PC-9 (cell line): ENCODE measurements at regions not wholly inside any gene's neighbourhood (a gene's known extent, or its start where the extent isn't known, plus 50 kb on each side); places are given as distances from the start of the nearest gene placed in this dataset.

ENCODE experiments used
- BruUV-seq: library from RNA; stranded (reverse); fragments of 400-500 nt; replicated peaks from 2 replicates; lab custom pipeline; 2021; lab: Mats Ljungman, UMichigan
- CTCF ChIA-PET: fragments of 300-600 bp; sonication (Branson Sonifier 250); formaldehyde crosslinking; loops from one replicate; lab custom pipeline; 2022; ENCODE audit warnings: antibody characterized with exemption; lab: Charles Lee
- POLR2A ChIA-PET: fragments of 300-600 bp; sonication (Branson Sonifier 250); formaldehyde crosslinking; loops from one replicate; lab custom pipeline; 2022; ENCODE audit warnings: antibody characterized with exemption; ENCODE audit not compliant: unreplicated experiment; lab: Charles Lee
- DNase-seq, 2 experiments: peaks; one replicate each; pipeline versions ENCODE4 v3.0.0 to v3.0.0-alpha.2; 2015 to 2022; ENCODE audit warnings: mixed read lengths in 1 of 2
- H2AFZ ChIP-seq: fragments of 200-600 bp; sonication (generic); 2 replicates; pipeline ENCODE4 v1.8.1; 2017; ENCODE audit warnings: antibody characterized with exemption
- H3F3A ChIP-seq: fragments of 200-600 bp; sonication (generic); 2 replicates; pipeline ENCODE4 v1.8.1; 2017; ENCODE audit warnings: antibody characterized with exemption, mild to moderate bottlenecking, low read depth; ENCODE audit not compliant: insufficient read depth
- H3K27ac ChIP-seq: fragments of 200-600 bp; sonication (generic); 2 replicates; pipeline ENCODE4 v1.6.1; 2016; ENCODE audit warnings: mixed run types
- H3K27me3 ChIP-seq: fragments of 200-600 bp; sonication (generic); 2 replicates; pipeline ENCODE4 v1.6.1; 2016; ENCODE audit warnings: low read depth, mixed run types; ENCODE audit not compliant: insufficient read depth
- H3K36me3 ChIP-seq: fragments of 200-600 bp; sonication (generic); 2 replicates; pipeline ENCODE4 v1.6.1; 2016; ENCODE audit warnings: low read depth, mixed run types
- H3K4me1 ChIP-seq: fragments of 200-600 bp; sonication (generic); replicated peaks from 2 replicates; pipeline ENCODE4 v1.6.1; 2016; ENCODE audit warnings: mixed run types; ENCODE audit not compliant: insufficient read depth
- H3K4me2 ChIP-seq: fragments of 200-600 bp; sonication (generic); 2 replicates; pipeline ENCODE4 v1.6.1; 2017; ENCODE audit warnings: mixed run types
- H3K4me3 ChIP-seq: fragments of 200-600 bp; sonication (generic); 2 replicates; pipeline ENCODE4 v1.6.1; 2016; ENCODE audit warnings: mixed run types
- H3K79me2 ChIP-seq: fragments of 200-600 bp; sonication (generic); 2 replicates; pipeline ENCODE4 v1.6.1; 2017; ENCODE audit warnings: low read depth, mixed run types
- H3K9me2 ChIP-seq: fragments of 200-600 bp; sonication (generic); 2 replicates; pipeline ENCODE4 v1.8.1; 2017; ENCODE audit warnings: mild to moderate bottlenecking; ENCODE audit not compliant: insufficient read depth
- H3K9me3 ChIP-seq: fragments of 200-600 bp; sonication (generic); 2 replicates; pipeline ENCODE4 v1.8.1; 2016; ENCODE audit warnings: low read depth; ENCODE audit not compliant: insufficient read depth
- H4K20me1 ChIP-seq: fragments of 200-600 bp; sonication (generic); 2 replicates; pipeline ENCODE4 v1.8.1; 2017; ENCODE audit not compliant: insufficient read depth
- CTCF ChIP-seq: fragments of 200-600 bp; sonication (generic); conservative IDR thresholded peaks from 2 replicates; pipeline ENCODE4 v1.6.1; 2017; ENCODE audit warnings: mixed run types, antibody characterized with exemption, mild to moderate bottlenecking, moderate library complexity
- EZH2 ChIP-seq: fragments of 200-600 bp; sonication (generic); IDR thresholded peaks from 2 replicates; pipeline ENCODE4 v1.8.0; 2017; ENCODE audit warnings: antibody characterized with exemption, low read depth
- intact Hi-C: fragments of 100-400 bp; cut with micrococcal nuclease; formaldehyde crosslinking; loops from one replicate; pipeline ENCODE4 v1.10.0; 2022; ENCODE audit not compliant: unreplicated experiment

- ChIA-PET POLR2A (no interaction called here), CTCF (no interaction called here)
- no peak for DNase-seq
- H3K36me3 ChIP-seq: no peaks in the 10 kb centered on the region
- no peaks in the 10 kb centered on the region for H3K9me2 ChIP-seq
- intact Hi-C loops: no loop called here
- no TSS peak for BruUV-seq
- TF ChIP-seq EZH2 (no peak), CTCF (no peak)
- no peaks in the 10 kb centered on the region for H3K79me2 ChIP-seq
- no peak overlapping the region for H3K27ac ChIP-seq
- no peaks in the 10 kb centered on the region for H3K9me3 ChIP-seq
- no peaks in the 10 kb centered on the region for H3F3A ChIP-seq
- H3K4me1 ChIP-seq: no peaks in the 10 kb centered on the region
- no peak overlapping the region for H3K4me2 ChIP-seq
- H3K4me3 ChIP-seq: no peak overlapping the region
- no peaks in the 10 kb centered on the region for H4K20me1 ChIP-seq
- H3K27me3 ChIP-seq: no peaks in the 10 kb centered on the region
- H2AFZ ChIP-seq: no peak overlapping the region
Observed at GRCh38 chr2:205937211-205937610, 148.8 kb downstream of the INO80D start.

GRCh38 chr2:205936446-205936845, 149.5 kb downstream of the INO80D start:
- BruUV-seq: no TSS peak
- POLR2A ChIA-PET: no interaction called here
- Histone ChIP-seq H3K4me1 (no peaks in the 10 kb centered on the region), H3F3A (no peaks in the 10 kb centered on the region), H3K4me3 (no peak overlapping the region), H3K9me3 (no peaks in the 10 kb centered on the region), H3K36me3 (no peaks in the 10 kb centered on the region), H3K27me3 (no peaks in the 10 kb centered on the region), H3K27ac (no peak overlapping the region), H3K79me2 (no peaks in the 10 kb centered on the region), H3K9me2 (no peaks in the 10 kb centered on the region), H2AFZ (no peak overlapping the region), H4K20me1 (no peaks in the 10 kb centered on the region), H3K4me2 (no peak overlapping the region)
- no peak for TF ChIP-seq CTCF
- no peak for TF ChIP-seq EZH2
- no peak for DNase-seq
- CTCF ChIA-PET: interaction anchor here (0.6 kb wide), 1 partner anchor 337 kb away, joined by 3 read pairs; no protein-coding TSS in a partner anchor
- intact Hi-C loops: no loop called here

- BruUV-seq: no TSS peak
- Histone ChIP-seq H3K4me1 (no peaks in the 10 kb centered on the region), H4K20me1 (no peaks in the 10 kb centered on the region), H3F3A (no peaks in the 10 kb centered on the region), H3K9me3 (no peaks in the 10 kb centered on the region), H3K9me2 (no peaks in the 10 kb centered on the region), H3K4me3 (no peak overlapping the region), H3K4me2 (no peak overlapping the region), H3K79me2 (no peaks in the 10 kb centered on the region), H3K27ac (no peak overlapping the region), H2AFZ (no peak overlapping the region), H3K27me3 (no peaks in the 10 kb centered on the region), H3K36me3 (no peaks in the 10 kb centered on the region)
- ChIA-PET POLR2A (no interaction called here), CTCF (no interaction called here)
- DNase-seq: no peak
- no peak for TF ChIP-seq EZH2
- TF ChIP-seq CTCF: no peak
- intact Hi-C loops: no loop called here
Observed at GRCh38 chr2:205934443-205934842, 151.5 kb downstream of the INO80D start.
